CD4-positive, alpha-beta T cell treated with Interferon gamma for 1 hour (primary cell): ENCODE measurements at regions not wholly inside any gene's neighbourhood (a gene's known extent, or its start where the extent isn't known, plus 50 kb on each side); places are given as distances from the start of the nearest gene placed in this dataset.

ENCODE experiments used
- DNase-seq: peaks from one replicate; pipeline ENCODE4 v3.0.0-alpha.2; 2020

DNA sequence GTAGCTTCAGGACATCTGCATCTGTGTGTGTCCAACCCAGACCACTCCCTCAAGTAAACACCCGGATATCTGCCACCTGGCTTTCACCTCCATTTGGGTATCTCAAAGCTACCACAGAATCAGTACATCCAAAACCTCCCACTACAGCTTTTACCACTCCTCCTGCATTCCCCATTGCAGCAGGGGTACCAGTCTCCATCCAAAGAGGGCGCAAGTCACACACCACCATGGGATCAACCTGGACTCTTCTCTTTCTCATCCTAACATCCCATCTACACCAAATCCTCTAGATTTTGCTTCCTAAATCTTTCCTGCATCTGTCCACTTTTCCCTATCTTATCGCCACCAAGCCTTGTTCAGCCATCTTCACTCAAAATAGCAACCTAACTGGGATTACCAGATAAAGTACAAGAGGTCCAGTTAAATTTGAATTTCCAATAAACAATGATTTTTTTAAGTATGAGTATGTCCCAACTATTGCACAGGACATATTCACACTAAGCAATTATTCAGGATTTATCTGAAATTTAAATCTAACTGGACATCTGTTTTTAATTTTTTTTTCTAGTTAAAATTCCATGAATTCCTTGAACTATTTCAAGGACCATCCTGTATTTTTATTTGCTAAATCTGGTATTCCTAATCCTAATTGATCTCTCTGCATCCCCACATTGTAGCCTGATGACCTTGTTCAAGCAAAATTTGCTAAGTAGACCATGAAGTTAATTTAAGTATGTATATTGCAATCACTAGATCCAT is 164.3 kb upstream of the MLN start:
- DNase-seq = no peak

DNA sequence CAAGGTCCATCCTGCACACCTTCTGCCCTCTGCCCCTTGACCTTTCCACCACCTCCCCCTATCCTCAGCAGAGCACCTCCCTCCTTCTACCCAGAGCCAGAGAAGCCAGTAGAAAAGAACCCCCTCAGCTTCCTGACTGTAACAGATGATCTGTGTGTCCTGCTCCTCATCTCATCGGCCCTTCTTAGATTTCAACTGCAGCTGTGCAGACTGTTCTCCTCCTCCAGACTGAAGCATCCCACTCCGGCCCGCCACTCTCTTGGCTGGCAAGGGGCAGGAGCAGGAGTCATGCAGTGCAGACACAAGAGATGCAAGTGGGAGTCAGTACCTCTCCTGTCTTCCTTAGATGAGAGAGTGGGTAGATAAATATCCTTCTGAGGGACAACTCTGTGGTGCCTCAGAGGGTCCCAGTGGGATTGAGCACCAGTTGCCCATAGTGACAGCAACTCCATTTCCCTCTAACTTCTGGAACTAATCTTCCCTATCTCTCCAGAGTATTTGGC is 163.5 kb upstream of the MLN start:
- DNase-seq = no peak

GRCh38 chr6:33966536-33966935 is 162.7 kb upstream of the MLN start:
- DNase-seq = no peak

DNA sequence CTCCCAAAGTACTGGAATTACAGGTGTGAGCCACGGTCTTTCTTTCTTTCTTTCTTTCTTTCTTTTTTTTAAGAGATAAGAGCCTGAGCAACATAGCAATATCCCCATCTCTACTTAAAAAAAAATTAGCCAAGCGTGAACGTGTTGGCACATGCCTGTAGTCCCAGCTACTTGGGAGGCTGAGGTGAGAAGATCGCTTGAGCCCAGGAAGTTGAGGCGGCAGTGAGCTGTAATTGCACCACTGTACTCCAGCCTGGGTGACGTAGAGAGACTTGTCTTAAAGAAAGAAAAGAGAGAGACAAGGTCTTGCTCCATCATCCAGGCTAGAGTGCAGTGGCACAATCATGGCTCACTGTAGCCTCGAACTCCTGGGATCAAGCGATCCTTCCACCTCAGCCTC is 162.0 kb upstream of the MLN start:
- DNase-seq = no peak

GRCh38 chr6:33964387-33964786 is 160.6 kb upstream of the MLN start:
- no peak for DNase-seq

DNA sequence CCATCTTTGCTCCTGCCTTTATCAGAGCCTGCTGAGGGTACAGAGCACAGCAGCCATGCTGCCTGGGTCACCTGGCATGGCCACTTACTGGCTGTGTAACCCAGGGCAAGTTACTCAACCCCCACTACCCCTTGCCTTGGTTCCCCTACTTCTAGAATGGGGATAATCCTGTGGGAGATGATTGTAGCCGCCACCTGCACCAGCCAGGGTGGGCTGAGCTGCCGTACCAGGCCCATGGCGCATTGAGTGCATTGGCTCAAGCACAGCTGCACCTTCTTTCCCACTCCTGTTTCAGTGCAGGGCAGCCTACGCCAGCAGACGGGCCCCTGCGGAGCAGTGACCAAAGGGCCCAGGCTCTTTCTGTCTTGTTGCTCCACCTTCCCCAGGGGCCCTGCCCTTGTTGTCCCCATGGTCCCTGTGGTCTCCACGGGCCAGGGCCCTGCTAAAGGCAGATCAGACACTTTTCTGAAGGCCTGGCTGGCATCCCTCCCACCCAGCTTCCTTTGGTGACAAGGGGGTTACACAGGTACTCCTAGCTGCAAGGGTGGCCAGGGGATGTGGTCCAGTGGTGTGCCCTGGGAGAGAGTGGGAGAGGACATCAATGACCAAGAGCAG is 159.4 kb upstream of the MLN start:
- no peak for DNase-seq

- no peak for DNase-seq
Observed at GRCh38 chr6:33962246-33963027, 158.6 kb upstream of the MLN start.

DNA sequence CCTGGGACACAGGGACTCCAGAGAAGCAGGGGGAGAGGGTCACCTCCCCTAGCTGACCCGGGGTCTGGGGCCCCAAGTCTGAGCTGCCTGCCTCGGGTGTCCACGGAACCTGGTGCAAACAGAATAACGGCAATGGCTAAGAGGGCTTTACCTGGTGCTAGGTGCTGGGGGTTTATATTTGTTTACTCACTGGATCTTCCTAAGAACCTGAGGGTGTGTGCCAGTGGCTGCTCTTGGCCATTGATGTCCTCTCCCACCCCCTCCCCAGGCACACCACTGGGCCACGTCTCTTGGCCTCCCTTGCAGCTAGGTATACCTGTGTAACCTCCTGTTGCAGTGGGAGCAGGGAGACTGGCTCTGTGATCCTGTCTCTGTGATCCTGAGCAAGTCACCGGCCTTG is 157.9 kb upstream of the MLN start:
- no peak for DNase-seq

GRCh38 chr6:33960345-33961313 is 156.8 kb upstream of the MLN start:
- DNase-seq = no peak

DNA sequence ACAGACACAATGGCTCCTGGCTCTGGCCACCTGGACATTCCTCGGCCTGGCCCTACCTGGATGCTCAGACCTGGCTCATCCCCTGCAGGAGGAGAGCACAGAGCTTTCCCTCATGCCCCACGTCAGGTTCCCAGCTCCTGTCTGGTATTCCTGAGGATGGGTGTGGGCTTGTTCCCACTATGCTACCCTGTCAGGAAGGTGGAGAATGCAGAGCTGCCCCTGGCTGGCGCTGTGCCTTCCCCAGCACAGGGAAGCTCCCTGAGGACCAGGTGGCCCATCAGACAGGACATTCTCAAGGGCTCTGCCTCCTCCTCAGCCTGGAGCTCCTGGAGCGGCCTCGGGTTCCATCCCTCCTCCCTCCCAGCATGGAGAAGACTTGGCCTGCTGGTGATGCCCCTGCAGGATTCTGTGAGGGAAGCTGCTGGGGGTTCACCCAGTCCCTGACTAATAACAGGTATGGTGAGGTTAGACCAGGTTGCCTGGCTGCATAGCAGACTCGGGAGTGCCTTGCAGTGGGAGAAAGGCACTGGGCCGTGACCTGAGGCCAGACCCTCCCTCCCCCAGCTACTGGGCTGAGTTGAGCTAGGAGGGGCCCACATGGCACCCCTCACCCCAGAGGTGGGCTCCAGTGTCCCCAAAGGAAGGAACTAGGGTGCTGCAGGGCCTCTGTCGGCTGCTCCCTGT is 156.0 kb upstream of the MLN start:
- DNase-seq = no peak

GRCh38 chr6:33959329-33959651 is 155.5 kb upstream of the MLN start:
- no peak for DNase-seq

DNA sequence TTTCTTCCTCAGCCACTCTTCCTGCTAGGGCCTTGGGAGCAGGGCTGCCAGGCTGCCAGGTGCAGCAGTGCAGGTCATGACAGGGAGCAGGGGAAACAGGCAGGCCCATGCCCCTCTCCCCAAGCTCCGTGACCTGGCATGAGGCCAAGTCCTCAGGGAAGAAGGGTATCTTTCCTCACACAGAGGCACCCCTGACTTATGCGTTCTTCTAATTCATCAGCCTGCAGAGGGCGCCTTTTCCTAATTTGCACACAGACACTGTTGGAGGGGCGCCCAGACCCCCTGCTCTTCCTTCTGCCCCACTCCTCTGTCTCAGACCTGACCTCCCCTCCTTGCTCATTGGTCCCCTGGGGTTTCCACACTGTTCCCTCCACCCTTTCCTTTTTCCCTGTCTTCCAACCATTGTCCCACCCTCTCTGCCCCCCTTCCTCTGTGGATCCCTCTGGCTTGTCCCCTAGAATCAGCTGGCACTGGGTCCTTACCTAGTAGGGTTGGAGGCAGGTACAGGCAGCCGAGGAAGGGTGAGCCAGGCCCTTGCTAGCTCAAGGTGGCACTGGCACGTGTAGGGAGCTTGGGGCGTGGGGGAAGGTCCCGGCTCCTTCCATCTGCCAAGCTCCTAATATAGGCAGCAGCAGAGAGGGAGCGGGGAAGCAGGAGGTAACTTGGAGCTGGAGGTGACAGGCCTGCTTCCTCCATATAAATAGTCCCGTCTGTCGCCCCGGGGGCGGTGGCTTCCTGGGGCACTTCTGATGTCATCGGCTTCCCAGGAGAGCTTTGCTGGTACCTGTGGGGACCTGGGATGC is 154.9 kb upstream of the MLN start:
- no peak for DNase-seq

GRCh38 chr6:33957892-33958525 is 154.2 kb upstream of the MLN start:
- DNase-seq = no peak

DNA sequence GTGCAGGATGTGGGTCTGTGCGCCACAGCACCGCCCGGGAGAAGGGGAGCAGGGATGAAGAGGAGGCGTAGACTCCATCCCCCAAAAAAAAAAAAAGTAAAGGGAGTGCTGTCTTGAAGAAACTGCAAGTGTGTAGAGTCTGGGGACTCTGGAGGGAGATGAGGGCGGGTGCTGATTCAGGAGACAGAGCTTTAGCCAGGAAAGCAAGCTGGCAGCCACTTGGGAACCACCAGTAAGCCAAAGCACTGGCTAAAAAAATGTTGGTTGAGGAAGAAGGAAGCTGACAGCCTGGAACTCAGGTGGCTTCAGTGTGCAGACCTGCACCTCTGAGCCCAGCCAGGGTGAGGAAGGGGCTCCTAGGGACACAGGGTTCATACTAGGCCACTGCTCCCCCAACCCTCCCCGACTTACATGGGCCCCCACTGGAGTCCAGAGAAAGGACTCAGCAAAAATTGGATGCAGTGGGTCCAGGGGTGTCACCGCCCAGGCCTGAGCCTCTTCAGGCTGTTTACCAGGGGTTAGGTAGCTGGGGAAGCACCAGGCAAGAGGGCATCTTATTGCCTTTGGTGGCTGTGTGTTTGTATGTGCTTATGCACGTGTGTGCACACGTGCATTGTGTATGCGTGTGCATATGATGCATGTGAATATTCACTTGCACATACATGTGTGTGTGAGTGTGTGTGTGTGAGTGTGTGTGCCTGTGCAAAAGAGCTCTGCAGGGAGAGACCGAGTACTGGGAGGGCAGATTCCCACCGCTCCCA is 153.5 kb upstream of the MLN start:
- no peak for DNase-seq

- DNase-seq = no peak
Observed at GRCh38 chr6:33956206-33956605, 152.4 kb upstream of the MLN start.

DNA sequence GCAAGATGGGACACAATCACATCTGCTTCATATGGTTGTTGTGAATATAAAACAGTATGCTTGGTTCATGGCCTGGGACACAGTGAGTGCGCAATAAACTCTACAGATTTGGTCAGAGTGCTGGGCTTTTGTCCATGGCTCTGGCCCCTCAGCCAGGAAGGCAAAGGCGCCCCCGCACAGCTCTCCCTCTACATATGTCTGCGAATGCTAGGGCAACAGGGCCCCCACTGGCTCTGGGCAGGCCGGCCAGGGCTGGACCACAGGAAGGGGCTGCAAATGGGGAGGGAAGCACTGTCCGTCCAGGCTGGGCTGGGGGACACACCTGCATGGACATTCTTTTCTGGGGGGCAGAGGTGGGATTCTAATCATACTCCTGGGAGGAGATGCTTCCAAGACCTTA is 151.8 kb upstream of the MLN start:
- DNase-seq = no peak

DNA sequence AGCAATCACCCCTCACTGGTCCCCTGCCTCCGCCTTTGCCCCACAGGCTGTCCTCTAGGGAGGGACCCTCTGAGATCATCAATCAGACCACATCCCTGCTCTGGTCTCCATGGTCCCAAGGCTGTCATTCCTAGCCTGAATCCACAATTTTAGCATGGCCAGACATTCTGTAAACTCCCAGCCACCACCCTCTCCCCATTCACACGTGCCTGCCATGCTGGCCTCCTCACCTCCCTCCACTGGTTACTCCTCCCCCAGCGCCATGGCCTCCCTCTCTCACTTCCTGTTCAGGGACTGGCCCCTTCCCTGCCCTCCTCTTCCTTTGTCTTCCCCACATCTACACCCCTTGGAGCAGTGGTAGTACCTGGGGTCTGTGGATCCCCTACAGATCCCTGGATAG is 150.7 kb upstream of the MLN start:
- DNase-seq = no peak

- no peak for DNase-seq
Observed at GRCh38 chr6:33953171-33953570, 149.4 kb upstream of the MLN start.

DNA sequence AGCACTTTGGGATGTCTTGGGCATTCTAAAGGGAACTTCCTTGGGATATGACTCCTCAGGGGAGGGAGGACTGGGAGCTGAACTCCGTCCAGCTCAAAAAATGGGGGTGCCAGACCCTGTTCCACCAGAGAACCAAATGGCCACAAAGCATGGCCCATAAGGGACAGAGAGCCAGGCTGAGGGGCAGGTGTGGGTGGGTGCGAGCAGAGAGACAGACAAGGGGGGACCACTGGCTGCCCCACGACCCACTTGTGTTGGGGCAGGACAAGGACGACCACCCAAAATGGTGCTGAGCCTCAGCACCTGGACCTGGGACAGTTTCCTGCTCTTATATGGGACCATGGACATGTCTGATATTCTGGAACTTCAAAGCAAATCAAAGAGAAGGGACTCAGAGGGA is 148.2 kb upstream of the MLN start:
- DNase-seq = no peak
